PC-9 (cell line): ENCODE measurements at regions not wholly inside any gene's neighbourhood (a gene's known extent, or its start where the extent isn't known, plus 50 kb on each side); places are given as distances from the start of the nearest gene placed in this dataset.

Source experiments
- BruUV-seq: library from RNA; stranded (reverse); fragments of 400-500 nt; replicated peaks from 2 replicates; lab custom pipeline; 2021; lab: Mats Ljungman, UMichigan
- CTCF ChIA-PET: fragments of 300-600 bp; sonication (Branson Sonifier 250); formaldehyde crosslinking; loops from one replicate; lab custom pipeline; 2022; ENCODE audit warnings: antibody characterized with exemption; lab: Charles Lee
- POLR2A ChIA-PET: fragments of 300-600 bp; sonication (Branson Sonifier 250); formaldehyde crosslinking; loops from one replicate; lab custom pipeline; 2022; ENCODE audit warnings: antibody characterized with exemption; ENCODE audit not compliant: unreplicated experiment; lab: Charles Lee
- DNase-seq, 2 experiments: peaks; one replicate each; pipeline versions ENCODE4 v3.0.0 to v3.0.0-alpha.2; 2015 to 2022; ENCODE audit warnings: mixed read lengths in 1 of 2
- H2AFZ ChIP-seq: fragments of 200-600 bp; sonication (generic); 2 replicates; pipeline ENCODE4 v1.8.1; 2017; ENCODE audit warnings: antibody characterized with exemption
- H3F3A ChIP-seq: fragments of 200-600 bp; sonication (generic); 2 replicates; pipeline ENCODE4 v1.8.1; 2017; ENCODE audit warnings: antibody characterized with exemption, mild to moderate bottlenecking, low read depth; ENCODE audit not compliant: insufficient read depth
- H3K27ac ChIP-seq: fragments of 200-600 bp; sonication (generic); 2 replicates; pipeline ENCODE4 v1.6.1; 2016; ENCODE audit warnings: mixed run types
- H3K27me3 ChIP-seq: fragments of 200-600 bp; sonication (generic); 2 replicates; pipeline ENCODE4 v1.6.1; 2016; ENCODE audit warnings: low read depth, mixed run types; ENCODE audit not compliant: insufficient read depth
- H3K36me3 ChIP-seq: fragments of 200-600 bp; sonication (generic); 2 replicates; pipeline ENCODE4 v1.6.1; 2016; ENCODE audit warnings: low read depth, mixed run types
- H3K4me1 ChIP-seq: fragments of 200-600 bp; sonication (generic); replicated peaks from 2 replicates; pipeline ENCODE4 v1.6.1; 2016; ENCODE audit warnings: mixed run types; ENCODE audit not compliant: insufficient read depth
- H3K4me2 ChIP-seq: fragments of 200-600 bp; sonication (generic); 2 replicates; pipeline ENCODE4 v1.6.1; 2017; ENCODE audit warnings: mixed run types
- H3K4me3 ChIP-seq: fragments of 200-600 bp; sonication (generic); 2 replicates; pipeline ENCODE4 v1.6.1; 2016; ENCODE audit warnings: mixed run types
- H3K79me2 ChIP-seq: fragments of 200-600 bp; sonication (generic); 2 replicates; pipeline ENCODE4 v1.6.1; 2017; ENCODE audit warnings: low read depth, mixed run types
- H3K9me2 ChIP-seq: fragments of 200-600 bp; sonication (generic); 2 replicates; pipeline ENCODE4 v1.8.1; 2017; ENCODE audit warnings: mild to moderate bottlenecking; ENCODE audit not compliant: insufficient read depth
- H3K9me3 ChIP-seq: fragments of 200-600 bp; sonication (generic); 2 replicates; pipeline ENCODE4 v1.8.1; 2016; ENCODE audit warnings: low read depth; ENCODE audit not compliant: insufficient read depth
- H4K20me1 ChIP-seq: fragments of 200-600 bp; sonication (generic); 2 replicates; pipeline ENCODE4 v1.8.1; 2017; ENCODE audit not compliant: insufficient read depth
- CTCF ChIP-seq: fragments of 200-600 bp; sonication (generic); conservative IDR thresholded peaks from 2 replicates; pipeline ENCODE4 v1.6.1; 2017; ENCODE audit warnings: mixed run types, antibody characterized with exemption, mild to moderate bottlenecking, moderate library complexity
- EZH2 ChIP-seq: fragments of 200-600 bp; sonication (generic); IDR thresholded peaks from 2 replicates; pipeline ENCODE4 v1.8.0; 2017; ENCODE audit warnings: antibody characterized with exemption, low read depth
- intact Hi-C: fragments of 100-400 bp; cut with micrococcal nuclease; formaldehyde crosslinking; loops from one replicate; pipeline ENCODE4 v1.10.0; 2022; ENCODE audit not compliant: unreplicated experiment

GRCh38 chr4:111136967-111137366 is 514.1 kb upstream of the PITX2 start:
- no peaks in the 10 kb centered on the region for H3K27me3 ChIP-seq
- no peaks in the 10 kb centered on the region for H3K9me3 ChIP-seq
- no peaks in the 10 kb centered on the region for H3K36me3 ChIP-seq
- H3K4me1 ChIP-seq, result no peaks in the 10 kb centered on the region
- no peak for TF ChIP-seq CTCF
- no peak for TF ChIP-seq EZH2
- H3K79me2 ChIP-seq, result no peaks in the 10 kb centered on the region
- H3K27ac ChIP-seq, result no peak overlapping the region
- no peak overlapping the region for H3K4me2 ChIP-seq
- H4K20me1 ChIP-seq, result no peaks in the 10 kb centered on the region
- no peak overlapping the region for H2AFZ ChIP-seq
- intact Hi-C loops, result loop anchor here (1.0 kb wide), 1 partner anchor 493 kb away; no protein-coding TSS in a partner anchor
- no peaks in the 10 kb centered on the region for H3K9me2 ChIP-seq
- H3F3A ChIP-seq, result no peaks in the 10 kb centered on the region
- H3K4me3 ChIP-seq, result no peak overlapping the region
- CTCF ChIA-PET, result no interaction called here
- POLR2A ChIA-PET, result no interaction called here
- DNase-seq, result no peak
- no TSS peak for BruUV-seq

GRCh38 chr4:111143510-111143909 is 520.6 kb upstream of the PITX2 start:
- H2AFZ ChIP-seq, result no peak overlapping the region
- no peak for TF ChIP-seq CTCF
- H3K79me2 ChIP-seq, result no peaks in the 10 kb centered on the region
- no peaks in the 10 kb centered on the region for H3F3A ChIP-seq
- no peak for DNase-seq
- H3K9me3 ChIP-seq, result no peaks in the 10 kb centered on the region
- no peaks in the 10 kb centered on the region for H4K20me1 ChIP-seq
- no peaks in the 10 kb centered on the region for H3K4me1 ChIP-seq
- no peaks in the 10 kb centered on the region for H3K36me3 ChIP-seq
- intact Hi-C loops, result no loop called here
- H3K9me2 ChIP-seq, result no peaks in the 10 kb centered on the region
- no peak overlapping the region for H3K4me2 ChIP-seq
- ChIA-PET CTCF (no interaction called here), POLR2A (no interaction called here)
- no TSS peak for BruUV-seq
- no peaks in the 10 kb centered on the region for H3K27me3 ChIP-seq
- no peak overlapping the region for H3K27ac ChIP-seq
- no peak overlapping the region for H3K4me3 ChIP-seq

GRCh38 chr4:111154934-111155333 is 532.1 kb upstream of the PITX2 start:
- H3F3A ChIP-seq, result no peaks in the 10 kb centered on the region
- TF ChIP-seq EZH2 (no peak), CTCF (no peak)
- no peaks in the 10 kb centered on the region for H4K20me1 ChIP-seq
- H3K4me1 ChIP-seq, result no peaks in the 10 kb centered on the region
- H3K4me3 ChIP-seq, result no peak overlapping the region
- DNase-seq, result no peak
- CTCF ChIA-PET, result no interaction called here
- H2AFZ ChIP-seq, result no peak overlapping the region
- H3K9me2 ChIP-seq, result no peaks in the 10 kb centered on the region
- no peaks in the 10 kb centered on the region for H3K27me3 ChIP-seq
- POLR2A ChIA-PET, result no interaction called here
- H3K9me3 ChIP-seq, result no peaks in the 10 kb centered on the region
- no peak overlapping the region for H3K4me2 ChIP-seq
- H3K36me3 ChIP-seq, result no peaks in the 10 kb centered on the region
- H3K79me2 ChIP-seq, result no peaks in the 10 kb centered on the region
- intact Hi-C loops, result no loop called here
- H3K27ac ChIP-seq, result no peak overlapping the region
- BruUV-seq, result no TSS peak
